ENCODE measurements at regions not wholly inside any gene's neighbourhood (a gene's known extent, or its start where the extent isn't known, plus 50 kb on each side); places are given as distances from the start of the nearest gene placed in this dataset.

GRCh38 chr11:32200136-32200847, 109.4 kb downstream of the RCN1 start:
- no peak overlapping the region for H3K4me3 ChIP-seq (ENCODE audit: low read depth, low read length)
- TF ChIP-seq, protein P1, sequence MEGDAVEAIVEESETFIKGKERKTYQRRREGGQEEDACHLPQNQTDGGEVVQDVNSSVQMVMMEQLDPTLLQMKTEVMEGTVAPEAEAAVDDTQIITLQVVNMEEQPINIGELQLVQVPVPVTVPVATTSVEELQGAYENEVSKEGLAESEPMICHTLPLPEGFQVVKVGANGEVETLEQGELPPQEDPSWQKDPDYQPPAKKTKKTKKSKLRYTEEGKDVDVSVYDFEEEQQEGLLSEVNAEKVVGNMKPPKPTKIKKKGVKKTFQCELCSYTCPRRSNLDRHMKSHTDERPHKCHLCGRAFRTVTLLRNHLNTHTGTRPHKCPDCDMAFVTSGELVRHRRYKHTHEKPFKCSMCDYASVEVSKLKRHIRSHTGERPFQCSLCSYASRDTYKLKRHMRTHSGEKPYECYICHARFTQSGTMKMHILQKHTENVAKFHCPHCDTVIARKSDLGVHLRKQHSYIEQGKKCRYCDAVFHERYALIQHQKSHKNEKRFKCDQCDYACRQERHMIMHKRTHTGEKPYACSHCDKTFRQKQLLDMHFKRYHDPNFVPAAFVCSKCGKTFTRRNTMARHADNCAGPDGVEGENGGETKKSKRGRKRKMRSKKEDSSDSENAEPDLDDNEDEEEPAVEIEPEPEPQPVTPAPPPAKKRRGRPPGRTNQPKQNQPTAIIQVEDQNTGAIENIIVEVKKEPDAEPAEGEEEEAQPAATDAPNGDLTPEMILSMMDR (conservative IDR thresholded peaks at IDR 0.05; ENCODE audit: low read depth, low read length): no peak
- no peak for DNase-seq (ENCODE audit: low read depth)

DNA sequence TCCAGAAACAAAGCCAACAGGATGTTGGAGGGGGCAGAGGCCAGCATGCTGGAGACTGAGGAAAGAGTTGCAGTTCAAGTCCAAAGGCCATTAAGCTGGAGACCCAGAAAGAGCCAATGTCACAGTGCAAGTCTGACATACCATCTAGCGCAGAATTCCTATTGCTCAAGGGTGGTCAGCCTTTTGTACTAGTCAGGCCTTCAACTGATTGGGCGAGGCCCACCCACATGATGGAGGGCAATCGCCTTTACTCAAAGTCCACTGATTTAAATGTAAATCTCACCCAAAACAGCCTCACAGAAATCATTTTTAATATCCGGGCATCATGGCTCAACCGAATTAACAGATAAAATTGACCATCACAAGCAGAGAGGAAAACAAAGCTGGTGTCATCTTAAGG, 113.9 kb downstream of the RCN1 start:
- no peak for DNase-seq (ENCODE audit: low read depth)
- no peak overlapping the region for H3K4me3 ChIP-seq (ENCODE audit: low read depth, low read length)
- TF ChIP-seq, protein P1 (conservative IDR thresholded peaks at IDR 0.05; ENCODE audit: low read depth, low read length): no peak

- no peak overlapping the region for H3K4me3 ChIP-seq (ENCODE audit: low read depth, low read length)
- TF ChIP-seq, protein P1 (conservative IDR thresholded peaks at IDR 0.05; ENCODE audit: low read depth, low read length): no peak
- DNase-seq (ENCODE audit: low read depth): peak; percentile 22
Observed at GRCh38 chr11:32210556-32210955, 119.7 kb downstream of the RCN1 start.

DNA sequence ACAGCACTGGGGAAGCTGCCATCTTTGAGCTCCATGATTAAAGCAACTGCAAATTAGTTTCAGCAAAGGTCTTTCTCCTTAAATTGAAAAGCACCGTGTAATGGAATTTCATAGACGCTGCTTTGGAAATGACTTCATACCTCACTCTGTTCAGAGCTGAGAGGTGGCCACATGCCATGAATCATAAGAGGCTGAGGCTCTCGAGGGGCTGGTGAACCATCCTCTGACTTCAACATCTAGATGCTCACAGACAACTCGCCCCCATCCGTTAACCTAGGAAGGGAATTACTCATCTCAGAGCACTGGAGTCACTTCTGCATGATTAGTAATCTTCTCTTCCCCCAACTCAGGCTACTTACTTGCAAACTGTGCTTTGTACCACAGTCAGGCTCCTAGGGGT, 122.3 kb downstream of the RCN1 start:
- DNase-seq (ENCODE audit: low read depth): peak; percentile 67
- H3K4me3 ChIP-seq (ENCODE audit: low read depth, low read length): no peak overlapping the region

DNA sequence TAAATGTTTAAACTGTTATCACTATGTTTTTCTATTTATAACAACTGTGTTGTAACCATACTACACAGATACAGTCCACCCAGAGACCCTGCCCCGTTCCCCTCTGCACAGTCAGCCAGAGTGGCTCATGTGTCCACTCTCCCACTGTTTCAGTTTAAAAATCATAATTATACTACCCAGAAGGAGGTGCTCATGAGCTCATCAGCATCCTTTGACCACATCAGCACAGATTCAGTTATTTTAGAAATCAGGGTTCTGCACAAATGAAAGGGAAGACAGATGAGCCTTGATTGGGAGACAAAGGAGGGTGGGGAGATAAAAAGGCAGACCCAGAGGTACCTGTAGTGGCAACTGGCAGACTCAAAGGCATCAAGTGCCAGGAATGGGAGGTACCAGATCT, 124.3 kb downstream of the RCN1 start:
- no peak for DNase-seq (ENCODE audit: low read depth)
- H3K4me3 ChIP-seq (ENCODE audit: low read depth, low read length): no peak overlapping the region
- TF ChIP-seq, protein P1 (conservative IDR thresholded peaks at IDR 0.05; ENCODE audit: low read depth, low read length): peak; percentile 18

More for the DNA sequence above, 122.3 kb downstream of the RCN1 start:
- TF ChIP-seq, protein P1 (conservative IDR thresholded peaks at IDR 0.05; ENCODE audit: low read depth, low read length): no peak

DNA sequence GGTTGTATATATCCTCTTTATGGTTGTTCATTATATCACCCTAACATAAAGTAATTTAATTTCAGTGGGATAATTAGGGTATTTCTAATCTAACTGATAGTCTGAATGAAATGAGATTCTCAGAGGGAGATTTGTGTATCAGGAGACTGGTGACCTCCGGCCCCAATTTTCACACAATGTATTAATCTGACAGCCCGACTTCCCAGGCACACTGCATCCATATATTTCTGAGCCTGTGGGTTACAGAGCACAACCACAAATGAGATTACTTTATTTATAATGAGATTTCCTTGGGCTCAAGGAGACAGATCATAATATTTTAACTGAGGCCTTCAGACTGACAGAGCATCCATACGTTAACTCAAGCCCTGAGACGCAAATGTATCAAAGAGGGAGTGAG, 125.9 kb downstream of the RCN1 start:
- TF ChIP-seq, protein P1 (conservative IDR thresholded peaks at IDR 0.05; ENCODE audit: low read depth, low read length): no peak
- DNase-seq (ENCODE audit: low read depth): no peak
- H3K4me3 ChIP-seq (ENCODE audit: low read depth, low read length): no peak overlapping the region

DNA sequence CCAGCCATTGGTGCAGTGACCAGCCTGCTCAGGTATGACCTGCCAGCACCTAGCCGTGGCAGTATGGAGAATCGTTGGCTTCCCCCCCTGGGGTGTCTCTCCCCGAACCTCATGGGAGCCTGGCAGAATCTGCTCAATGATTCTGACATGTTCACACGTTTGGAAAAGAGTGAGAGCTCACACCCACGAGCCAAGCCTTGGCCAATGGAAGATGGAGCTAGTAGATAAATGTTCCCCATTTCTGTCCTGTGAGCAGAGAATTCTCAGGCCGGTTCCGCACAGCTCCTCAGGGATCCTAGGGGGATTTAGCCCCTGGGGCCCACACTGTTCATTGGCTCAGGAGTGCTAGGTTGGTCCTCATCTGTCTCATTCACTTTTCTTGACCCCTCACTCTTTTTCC, 128.4 kb downstream of the RCN1 start:
- no peak overlapping the region for H3K4me3 ChIP-seq (ENCODE audit: low read depth, low read length)
- DNase-seq (ENCODE audit: low read depth): no peak
- TF ChIP-seq, protein P1 (conservative IDR thresholded peaks at IDR 0.05; ENCODE audit: low read depth, low read length): no peak

Measured in choroid plexus epithelial cell (primary cell).